OCI-LY3 (cell line): ENCODE measurements at regions not wholly inside any gene's neighbourhood (a gene's known extent, or its start where the extent isn't known, plus 50 kb on each side); places are given as distances from the start of the nearest gene placed in this dataset.

Experiments used
- EZH2phosphoT487 ChIP-seq: fragments of 200-600 bp; shearing (Covaris generic); IDR thresholded peaks from 2 replicates; pipeline ENCODE4 v1.6.1; 2018; ENCODE audit warnings: antibody characterized with exemption, mixed run types, low read depth
- TF ChIP-seq, protein P1 (sequence below): fragments of 200-600, 300-600 bp; sonication (generic); IDR thresholded peaks from 2 replicates; pipeline ENCODE4 v1.5.1; 2014; ENCODE audit warnings: antibody characterized with exemption, low read length, low read depth

- TF ChIP-seq, protein P1, sequence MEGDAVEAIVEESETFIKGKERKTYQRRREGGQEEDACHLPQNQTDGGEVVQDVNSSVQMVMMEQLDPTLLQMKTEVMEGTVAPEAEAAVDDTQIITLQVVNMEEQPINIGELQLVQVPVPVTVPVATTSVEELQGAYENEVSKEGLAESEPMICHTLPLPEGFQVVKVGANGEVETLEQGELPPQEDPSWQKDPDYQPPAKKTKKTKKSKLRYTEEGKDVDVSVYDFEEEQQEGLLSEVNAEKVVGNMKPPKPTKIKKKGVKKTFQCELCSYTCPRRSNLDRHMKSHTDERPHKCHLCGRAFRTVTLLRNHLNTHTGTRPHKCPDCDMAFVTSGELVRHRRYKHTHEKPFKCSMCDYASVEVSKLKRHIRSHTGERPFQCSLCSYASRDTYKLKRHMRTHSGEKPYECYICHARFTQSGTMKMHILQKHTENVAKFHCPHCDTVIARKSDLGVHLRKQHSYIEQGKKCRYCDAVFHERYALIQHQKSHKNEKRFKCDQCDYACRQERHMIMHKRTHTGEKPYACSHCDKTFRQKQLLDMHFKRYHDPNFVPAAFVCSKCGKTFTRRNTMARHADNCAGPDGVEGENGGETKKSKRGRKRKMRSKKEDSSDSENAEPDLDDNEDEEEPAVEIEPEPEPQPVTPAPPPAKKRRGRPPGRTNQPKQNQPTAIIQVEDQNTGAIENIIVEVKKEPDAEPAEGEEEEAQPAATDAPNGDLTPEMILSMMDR, result no peak
- TF ChIP-seq EZH2phosphoT487, result no peak
Measured at GRCh38 chr11:122019908-122020694, 95.9 kb downstream of the BLID start.
